ENCODE measurements at regions not wholly inside any gene's neighbourhood (a gene's known extent, or its start where the extent isn't known, plus 50 kb on each side); places are given as distances from the start of the nearest gene placed in this dataset.
"Not testable (repeated sequence)": the region's sequence is repeated elsewhere in the genome, so short reads cannot be mapped to it uniquely, and the experiment has no call there.

GRCh38 chr5:87105577-87105976 is 162.1 kb upstream of the RASA1 start:
- no peak for DNase-seq (ENCODE audit: low spot score)

GRCh38 chr5:87109746-87110145 is 157.9 kb upstream of the RASA1 start:
- no peak for DNase-seq (ENCODE audit: low spot score)

- DNase-seq (ENCODE audit: low spot score), result no peak
These were observed 157.0 kb upstream of the RASA1 start for GRCh38 chr5:87110721-87111120.

- DNase-seq (ENCODE audit: low spot score), result no peak
These were observed 153.8 kb upstream of the RASA1 start for GRCh38 chr5:87113861-87114260.

GRCh38 chr5:87114631-87115030 is 153.1 kb upstream of the RASA1 start:
- no peak for DNase-seq (ENCODE audit: low spot score)

- DNase-seq (ENCODE audit: low spot score), result no peak
These were observed 151.8 kb upstream of the RASA1 start for GRCh38 chr5:87115839-87116364.

GRCh38 chr5:87116825-87117512 is 150.7 kb upstream of the RASA1 start:
- DNase-seq (ENCODE audit: low spot score), result no peak

GRCh38 chr5:87119588-87119987 is 148.1 kb upstream of the RASA1 start:
- DNase-seq (ENCODE audit: low spot score), result no peak

- DNase-seq (ENCODE audit: low spot score), result no peak
These were observed 147.0 kb upstream of the RASA1 start for GRCh38 chr5:87120518-87121303.

- DNase-seq (ENCODE audit: low spot score), result peak; percentile 62
These were observed 146.2 kb upstream of the RASA1 start for GRCh38 chr5:87121304-87122150.

GRCh38 chr5:87122151-87122977 is 145.3 kb upstream of the RASA1 start:
- no peak for DNase-seq (ENCODE audit: low spot score)

GRCh38 chr5:87125766-87126165 is 141.9 kb upstream of the RASA1 start:
- no peak for DNase-seq (ENCODE audit: low spot score)

- DNase-seq (ENCODE audit: low spot score), result no peak
These were observed 140.8 kb upstream of the RASA1 start for GRCh38 chr5:87126869-87127268.

- DNase-seq (ENCODE audit: low spot score), result no peak
These were observed 140.3 kb upstream of the RASA1 start for GRCh38 chr5:87127426-87127825.

GRCh38 chr5:87127956-87128687 is 139.6 kb upstream of the RASA1 start:
- no peak for DNase-seq (ENCODE audit: low spot score)

- no peak for DNase-seq (ENCODE audit: low spot score)
These were observed 138.6 kb upstream of the RASA1 start for GRCh38 chr5:87129046-87129445.

- DNase-seq (ENCODE audit: low spot score), result no peak
These were observed 135.0 kb upstream of the RASA1 start for GRCh38 chr5:87132696-87133095.

- DNase-seq (ENCODE audit: low spot score), result not testable (repeated sequence)
These were observed 133.2 kb upstream of the RASA1 start for GRCh38 chr5:87134513-87134912.

- DNase-seq (ENCODE audit: low spot score), result no peak
These were observed 131.6 kb upstream of the RASA1 start for GRCh38 chr5:87136096-87136495.

GRCh38 chr5:87136733-87137132 is 130.9 kb upstream of the RASA1 start:
- no peak for DNase-seq (ENCODE audit: low spot score)

GRCh38 chr5:87137283-87137682 is 130.4 kb upstream of the RASA1 start:
- no peak for DNase-seq (ENCODE audit: low spot score)
